ENCODE measurements at regions not wholly inside any gene's neighbourhood (a gene's known extent, or its start where the extent isn't known, plus 50 kb on each side); places are given as distances from the start of the nearest gene placed in this dataset.

- TF ChIP-seq SIN3A (IDR thresholded peaks at IDR 0.05; ENCODE audit: borderline replicate concordance, insufficient read depth, low read length) (no peak), TAF1 (IDR thresholded peaks at IDR 0.05; ENCODE audit: borderline replicate concordance, insufficient read depth, low read length) (no peak), REST (IDR thresholded peaks at IDR 0.05; ENCODE audit: insufficient read depth in 1 of 2, low read depth in 2 of 2, low read length in 2 of 2) (no peak)
Observed at GRCh38 chr5:38697013-38697412, 140.6 kb upstream of the LIFR start.

GRCh38 chr5:38706376-38706775, 139.4 kb upstream of the OSMR start:
- TF ChIP-seq FOXP2 (optimal IDR thresholded peaks at IDR 0.05; ENCODE audit: borderline replicate concordance, extremely low read depth, extremely low read length, insufficient read depth) (no peak), POLR2AphosphoS5 (IDR thresholded peaks at IDR 0.05; ENCODE audit: low read depth, low read length) (no peak)

- TF ChIP-seq TAF1 (IDR thresholded peaks at IDR 0.05; ENCODE audit: borderline replicate concordance, insufficient read depth, low read length) (no peak), FOXP2 (optimal IDR thresholded peaks at IDR 0.05; ENCODE audit: borderline replicate concordance, extremely low read depth, extremely low read length, insufficient read depth) (no peak), POLR2AphosphoS5 (IDR thresholded peaks at IDR 0.05; ENCODE audit: low read depth, low read length) (no peak), SIN3A (IDR thresholded peaks at IDR 0.05; ENCODE audit: borderline replicate concordance, insufficient read depth, low read length) (no peak), REST (IDR thresholded peaks at IDR 0.05; ENCODE audit: insufficient read depth in 1 of 2, low read depth in 2 of 2, low read length in 2 of 2) (no peak)
Observed at GRCh38 chr5:38707352-38708210, 138.2 kb upstream of the OSMR start.

GRCh38 chr5:38709678-38710306, 136.0 kb upstream of the OSMR start:
- TF ChIP-seq FOXP2 (optimal IDR thresholded peaks at IDR 0.05; ENCODE audit: borderline replicate concordance, extremely low read depth, extremely low read length, insufficient read depth) (no peak), SIN3A (IDR thresholded peaks at IDR 0.05; ENCODE audit: borderline replicate concordance, insufficient read depth, low read length) (no peak), REST (IDR thresholded peaks at IDR 0.05; ENCODE audit: insufficient read depth in 1 of 2, low read depth in 2 of 2, low read length in 2 of 2) (no peak), POLR2AphosphoS5 (IDR thresholded peaks at IDR 0.05; ENCODE audit: low read depth, low read length) (no peak), TAF1 (IDR thresholded peaks at IDR 0.05; ENCODE audit: borderline replicate concordance, insufficient read depth, low read length) (no peak)

- no peak for TF ChIP-seq TAF1 (IDR thresholded peaks at IDR 0.05; ENCODE audit: borderline replicate concordance, insufficient read depth, low read length)
- no peak for TF ChIP-seq FOXP2 (optimal IDR thresholded peaks at IDR 0.05; ENCODE audit: borderline replicate concordance, extremely low read depth, extremely low read length, insufficient read depth)
- no peak for TF ChIP-seq SIN3A (IDR thresholded peaks at IDR 0.05; ENCODE audit: borderline replicate concordance, insufficient read depth, low read length)
- no peak for TF ChIP-seq REST (IDR thresholded peaks at IDR 0.05; ENCODE audit: insufficient read depth in 1 of 2, low read depth in 2 of 2, low read length in 2 of 2)
- no peak for TF ChIP-seq POLR2AphosphoS5 (IDR thresholded peaks at IDR 0.05; ENCODE audit: low read depth, low read length)
Observed at GRCh38 chr5:38710627-38711026, 135.2 kb upstream of the OSMR start.

Measured in PFSK-1 (cell line).